ENCODE measurements at regions not wholly inside any gene's neighbourhood (a gene's known extent, or its start where the extent isn't known, plus 50 kb on each side); places are given as distances from the start of the nearest gene placed in this dataset.

DNA sequence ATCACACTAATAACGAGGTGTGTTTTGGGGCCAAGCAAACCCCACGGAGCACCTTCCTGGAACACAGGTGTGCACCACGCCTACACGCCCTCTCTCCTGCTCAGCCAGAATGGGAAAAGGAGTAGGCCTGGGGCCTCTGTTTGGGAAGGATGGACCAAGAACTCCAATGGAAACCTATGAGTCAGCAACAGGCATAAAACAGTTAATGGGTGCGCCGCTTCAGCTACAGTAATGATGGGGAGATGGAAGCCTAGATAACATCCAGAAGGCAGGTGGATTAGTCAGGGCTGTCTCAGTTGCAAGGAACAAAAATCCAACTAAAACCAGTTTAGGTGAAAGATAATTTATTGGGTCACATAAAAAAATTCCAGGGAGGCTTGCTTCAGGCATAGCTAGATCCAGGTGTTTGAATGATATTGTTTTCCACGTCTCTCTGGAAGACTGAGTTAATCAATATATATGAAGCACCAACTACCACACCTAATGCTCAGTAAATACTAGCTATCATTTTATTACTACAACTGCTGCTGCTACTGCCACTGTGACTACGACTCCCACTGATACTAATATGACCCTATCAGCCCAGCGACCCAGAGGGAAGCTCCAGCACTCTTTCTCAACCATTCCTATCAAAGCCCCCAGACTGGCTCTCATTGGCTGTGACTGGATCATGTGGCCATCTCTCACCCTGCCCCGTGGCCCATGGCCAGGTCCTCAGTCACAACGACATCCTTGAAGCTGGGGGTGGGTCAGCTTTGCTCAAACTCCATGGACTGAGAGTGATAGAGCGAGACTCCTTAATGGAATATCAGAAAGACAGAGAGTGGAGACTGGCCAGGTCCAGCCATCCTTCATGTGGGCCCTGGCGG is 155.2 kb upstream of the PTPN1 start:
- no peak for TF ChIP-seq CTCF (IDR thresholded peaks at IDR 0.05; ENCODE audit: insufficient read depth, low read length, poor library complexity, severe bottlenecking)
- TF ChIP-seq EZH2phosphoT487 (conservative IDR thresholded peaks at IDR 0.05; ENCODE audit: low read length) = no peak

Measured in SU-DHL-6 (cell line).